ENCODE measurements at regions not wholly inside any gene's neighbourhood (a gene's known extent, or its start where the extent isn't known, plus 50 kb on each side); places are given as distances from the start of the nearest gene placed in this dataset.

DNA sequence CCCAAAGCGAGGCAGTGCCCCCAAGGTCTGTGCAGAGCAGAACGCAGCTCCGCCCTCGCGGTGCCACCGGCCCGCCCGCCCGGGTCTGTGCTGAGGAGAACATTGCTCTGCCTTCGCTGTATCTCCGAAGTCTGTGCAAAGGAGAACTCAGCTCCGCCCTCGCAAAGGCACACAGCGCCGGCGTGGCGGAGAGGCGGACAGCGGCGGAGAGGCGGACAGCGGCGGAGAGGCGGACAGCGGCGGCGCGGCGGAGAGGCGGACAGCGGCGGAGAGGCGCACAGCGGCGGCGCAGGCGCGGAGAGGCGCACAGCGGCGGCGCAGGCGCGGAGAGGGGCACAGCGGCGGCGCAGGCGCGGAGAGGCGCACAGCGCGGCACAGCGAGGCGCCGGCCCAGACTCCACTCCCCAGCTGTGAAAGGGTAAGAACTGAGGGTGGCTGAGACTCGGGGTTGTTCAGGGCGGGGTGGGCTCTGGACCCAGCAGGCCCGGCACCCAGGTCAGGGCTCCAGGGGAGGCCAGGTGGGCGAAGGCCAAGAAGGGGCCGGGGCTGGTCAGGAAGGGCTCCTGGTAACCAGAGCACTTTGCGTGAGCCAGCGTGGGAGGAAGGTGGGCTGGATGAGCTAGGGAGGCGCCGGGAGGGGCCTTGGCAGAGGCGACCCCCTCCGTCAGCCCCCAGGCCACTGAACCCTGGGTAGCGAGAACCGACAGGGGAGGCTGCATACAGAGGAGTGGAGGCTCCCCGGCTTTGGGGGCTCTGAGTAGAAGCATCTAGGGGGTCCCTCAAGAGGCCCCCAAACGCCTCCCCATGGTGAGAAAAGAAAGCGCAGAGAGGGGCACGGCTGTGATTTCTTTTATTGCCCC is 53.4 kb downstream of the VPREB1 start:
- TF ChIP-seq, protein P1, sequence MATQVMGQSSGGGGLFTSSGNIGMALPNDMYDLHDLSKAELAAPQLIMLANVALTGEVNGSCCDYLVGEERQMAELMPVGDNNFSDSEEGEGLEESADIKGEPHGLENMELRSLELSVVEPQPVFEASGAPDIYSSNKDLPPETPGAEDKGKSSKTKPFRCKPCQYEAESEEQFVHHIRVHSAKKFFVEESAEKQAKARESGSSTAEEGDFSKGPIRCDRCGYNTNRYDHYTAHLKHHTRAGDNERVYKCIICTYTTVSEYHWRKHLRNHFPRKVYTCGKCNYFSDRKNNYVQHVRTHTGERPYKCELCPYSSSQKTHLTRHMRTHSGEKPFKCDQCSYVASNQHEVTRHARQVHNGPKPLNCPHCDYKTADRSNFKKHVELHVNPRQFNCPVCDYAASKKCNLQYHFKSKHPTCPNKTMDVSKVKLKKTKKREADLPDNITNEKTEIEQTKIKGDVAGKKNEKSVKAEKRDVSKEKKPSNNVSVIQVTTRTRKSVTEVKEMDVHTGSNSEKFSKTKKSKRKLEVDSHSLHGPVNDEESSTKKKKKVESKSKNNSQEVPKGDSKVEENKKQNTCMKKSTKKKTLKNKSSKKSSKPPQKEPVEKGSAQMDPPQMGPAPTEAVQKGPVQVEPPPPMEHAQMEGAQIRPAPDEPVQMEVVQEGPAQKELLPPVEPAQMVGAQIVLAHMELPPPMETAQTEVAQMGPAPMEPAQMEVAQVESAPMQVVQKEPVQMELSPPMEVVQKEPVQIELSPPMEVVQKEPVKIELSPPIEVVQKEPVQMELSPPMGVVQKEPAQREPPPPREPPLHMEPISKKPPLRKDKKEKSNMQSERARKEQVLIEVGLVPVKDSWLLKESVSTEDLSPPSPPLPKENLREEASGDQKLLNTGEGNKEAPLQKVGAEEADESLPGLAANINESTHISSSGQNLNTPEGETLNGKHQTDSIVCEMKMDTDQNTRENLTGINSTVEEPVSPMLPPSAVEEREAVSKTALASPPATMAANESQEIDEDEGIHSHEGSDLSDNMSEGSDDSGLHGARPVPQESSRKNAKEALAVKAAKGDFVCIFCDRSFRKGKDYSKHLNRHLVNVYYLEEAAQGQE (IDR thresholded peaks at IDR 0.05; ENCODE audit: low read depth): peak; percentile 44; the same call in 1 of the 2 replicates
- TF ChIP-seq, protein P2, sequence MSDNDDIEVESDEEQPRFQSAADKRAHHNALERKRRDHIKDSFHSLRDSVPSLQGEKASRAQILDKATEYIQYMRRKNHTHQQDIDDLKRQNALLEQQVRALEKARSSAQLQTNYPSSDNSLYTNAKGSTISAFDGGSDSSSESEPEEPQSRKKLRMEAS (IDR thresholded peaks at IDR 0.05): 0 out of 2 replicates have a peak, but pooled peaks have one; percentile 31

DNA sequence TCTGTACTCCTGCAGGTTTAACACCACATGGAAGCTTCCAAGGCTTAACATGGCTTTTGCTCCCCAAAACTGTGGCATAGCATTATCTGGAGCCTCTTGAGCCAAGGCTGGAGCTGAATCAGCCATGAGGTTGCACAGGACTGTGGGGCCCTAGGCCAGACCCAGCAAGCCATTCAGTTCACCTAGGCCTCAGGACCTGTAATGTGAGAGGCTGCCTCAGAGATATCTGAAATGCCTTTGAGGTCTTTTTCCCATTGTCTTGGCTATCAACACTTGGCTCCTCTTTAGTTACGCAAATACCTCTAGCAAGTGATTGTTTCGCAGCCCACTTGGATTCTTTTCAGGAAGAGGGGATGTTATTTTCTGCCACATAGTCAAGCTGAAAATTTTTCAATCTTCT is 72.0 kb downstream of the VPREB1 start:
- TF ChIP-seq EP300 (IDR thresholded peaks at IDR 0.05; ENCODE audit: borderline replicate concordance) (no peak), FOXM1 (IDR thresholded peaks at IDR 0.05; ENCODE audit: borderline replicate concordance, low read depth) (no peak), CEBPB (IDR thresholded peaks at IDR 0.05) (no peak), ZBTB7A (IDR thresholded peaks at IDR 0.05; ENCODE audit: low read depth) (no peak), RAD21 (IDR thresholded peaks at IDR 0.05; ENCODE audit: low read depth) (no peak), TCF12 (IDR thresholded peaks at IDR 0.05; ENCODE audit: low read depth) (no peak), CREB1 (IDR thresholded peaks at IDR 0.05; ENCODE audit: low read depth) (no peak), TAF1 (IDR thresholded peaks at IDR 0.05; ENCODE audit: low read depth) (no peak), TEAD4 (IDR thresholded peaks at IDR 0.05) (no peak), YY1 (IDR thresholded peaks at IDR 0.05; ENCODE audit: low read depth) (no peak), NFIC (IDR thresholded peaks at IDR 0.05) (no peak), EGR1 (IDR thresholded peaks at IDR 0.05) (no peak)
- TF ChIP-seq, protein P1 (IDR thresholded peaks at IDR 0.05; ENCODE audit: low read depth): no peak
- TF ChIP-seq, protein P3, sequence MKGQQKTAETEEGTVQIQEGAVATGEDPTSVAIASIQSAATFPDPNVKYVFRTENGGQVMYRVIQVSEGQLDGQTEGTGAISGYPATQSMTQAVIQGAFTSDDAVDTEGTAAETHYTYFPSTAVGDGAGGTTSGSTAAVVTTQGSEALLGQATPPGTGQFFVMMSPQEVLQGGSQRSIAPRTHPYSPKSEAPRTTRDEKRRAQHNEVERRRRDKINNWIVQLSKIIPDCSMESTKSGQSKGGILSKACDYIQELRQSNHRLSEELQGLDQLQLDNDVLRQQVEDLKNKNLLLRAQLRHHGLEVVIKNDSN (IDR thresholded peaks at IDR 0.05): no peak
- TF ChIP-seq, protein P2 (IDR thresholded peaks at IDR 0.05): no peak

DNA sequence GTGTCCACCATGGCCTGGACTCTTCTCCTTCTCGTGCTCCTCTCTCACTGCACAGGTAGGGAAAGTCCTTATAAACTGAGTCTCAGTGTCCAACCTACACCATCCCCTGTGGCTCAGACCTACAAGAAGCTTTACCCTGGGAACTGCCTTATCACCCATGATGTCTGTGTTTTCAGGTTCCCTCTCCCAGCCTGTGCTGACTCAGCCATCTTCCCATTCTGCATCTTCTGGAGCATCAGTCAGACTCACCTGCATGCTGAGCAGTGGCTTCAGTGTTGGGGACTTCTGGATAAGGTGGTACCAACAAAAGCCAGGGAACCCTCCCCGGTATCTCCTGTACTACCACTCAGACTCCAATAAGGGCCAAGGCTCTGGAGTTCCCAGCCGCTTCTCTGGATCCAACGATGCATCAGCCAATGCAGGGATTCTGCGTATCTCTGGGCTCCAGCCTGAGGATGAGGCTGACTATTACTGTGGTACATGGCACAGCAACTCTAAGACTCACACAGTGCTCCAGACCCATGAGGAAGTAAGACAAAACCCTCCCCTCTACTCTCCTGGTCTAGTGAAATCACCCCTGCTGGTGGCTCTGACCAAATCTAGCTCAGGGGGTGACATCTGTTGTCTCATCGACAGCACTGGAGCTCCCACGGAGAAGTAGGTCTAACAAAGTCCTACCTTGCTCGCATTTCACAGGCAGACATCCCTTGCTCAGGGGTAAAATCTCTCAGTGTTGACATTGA is 74.3 kb downstream of the VPREB1 start:
- TF ChIP-seq TAF1 (IDR thresholded peaks at IDR 0.05; ENCODE audit: low read depth) (no peak), CREB1 (IDR thresholded peaks at IDR 0.05; ENCODE audit: low read depth) (no peak), FOXM1 (IDR thresholded peaks at IDR 0.05; ENCODE audit: borderline replicate concordance, low read depth) (no peak), TEAD4 (IDR thresholded peaks at IDR 0.05) (no peak), NFIC (IDR thresholded peaks at IDR 0.05) (no peak), EP300 (IDR thresholded peaks at IDR 0.05; ENCODE audit: borderline replicate concordance) (no peak), YY1 (IDR thresholded peaks at IDR 0.05; ENCODE audit: low read depth) (no peak), TCF12 (IDR thresholded peaks at IDR 0.05; ENCODE audit: low read depth) (no peak), ZBTB7A (IDR thresholded peaks at IDR 0.05; ENCODE audit: low read depth) (no peak), CEBPB (IDR thresholded peaks at IDR 0.05) (no peak)
- TF ChIP-seq, protein P1 (IDR thresholded peaks at IDR 0.05; ENCODE audit: low read depth): no peak
- TF ChIP-seq, protein P3 (IDR thresholded peaks at IDR 0.05): no peak
